ENCODE measurements at regions not wholly inside any gene's neighbourhood (a gene's known extent, or its start where the extent isn't known, plus 50 kb on each side); places are given as distances from the start of the nearest gene placed in this dataset.

DNA sequence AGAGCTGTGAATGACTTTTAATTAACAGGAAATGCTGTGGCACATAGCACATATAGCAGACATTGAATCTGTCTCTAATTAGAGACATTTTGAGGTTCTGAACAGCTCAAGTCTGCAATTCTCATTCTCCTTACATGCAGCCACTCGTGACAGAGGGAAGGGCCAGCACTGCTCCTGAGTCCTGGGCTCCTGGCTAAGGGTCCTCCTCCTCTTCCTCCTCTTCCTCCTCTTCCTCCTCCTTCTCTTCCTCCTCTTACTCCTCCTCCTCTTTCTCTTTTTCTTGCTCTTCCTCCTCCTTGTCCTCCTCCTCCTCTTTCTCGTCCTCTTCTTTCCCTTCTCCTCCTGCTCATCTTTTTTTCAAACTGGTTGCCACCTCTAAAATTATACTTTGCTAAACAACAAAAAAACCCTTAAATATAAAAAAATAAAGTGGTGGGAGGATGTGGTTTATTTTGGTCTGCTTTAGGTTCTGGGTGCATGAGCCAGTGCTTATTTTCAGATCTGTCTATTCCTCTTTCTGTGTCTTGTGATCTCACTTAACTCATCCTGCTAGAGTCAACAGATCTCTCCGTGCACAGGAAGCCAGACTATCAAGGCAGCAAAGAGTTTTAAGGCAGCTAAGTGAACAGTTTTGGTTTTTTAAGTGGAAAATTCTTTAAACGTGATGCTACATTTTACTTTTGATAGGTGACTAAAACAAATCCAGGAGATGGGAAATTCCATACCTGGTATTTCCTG lies 159.3 kb downstream of the CD83 start:
- DNase-seq (no peak), ATAC-seq (ENCODE audit: low read depth) (peak; percentile 98)
- Mint-ChIP-seq H3K4me1 (peaks cover 33% of the 10 kb centered on the region), H3K9me3 (peaks cover 8% of the 10 kb centered on the region), H3K4me3 (peak overlapping the region; percentile 69), H3K27me3 (no peaks in the 10 kb centered on the region), H3K36me3 (peaks cover 13% of the 10 kb centered on the region), H3K27ac (peak overlapping the region; percentile 95)
- POLR2A ChIA-PET = interaction anchor here (0.6 to 1.7 kb wide), 5 partner anchors 14 to 177 kb away, joined by 3 to 9 read pairs (median 3); no protein-coding TSS in a partner anchor

DNA sequence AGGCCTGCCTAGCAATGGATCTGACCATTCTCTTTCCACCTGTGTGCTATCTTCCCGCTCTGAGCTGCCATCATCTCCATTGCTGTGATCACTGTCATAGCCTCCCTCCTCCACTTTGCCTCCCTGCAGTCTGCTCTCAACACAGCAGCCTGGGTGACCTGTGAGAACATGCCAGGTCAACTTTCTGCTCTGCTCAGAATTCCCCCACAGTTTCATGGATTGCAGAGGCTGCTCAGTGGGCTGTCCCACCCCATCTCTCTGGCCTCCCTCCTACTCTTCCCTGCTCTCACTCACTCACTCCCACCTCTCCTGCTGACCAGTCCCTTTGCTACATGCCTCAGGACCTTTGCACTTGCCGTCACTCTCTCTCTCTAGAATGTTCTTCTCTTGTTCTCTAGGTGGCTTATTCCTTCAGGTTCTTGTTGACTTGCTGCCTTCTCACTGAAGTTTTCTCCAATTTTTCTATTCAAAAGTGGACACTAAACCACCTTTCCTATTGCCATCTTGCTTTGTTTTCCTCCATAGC lies 159.9 kb downstream of the CD83 start:
- Mint-ChIP-seq H3K36me3 (peaks cover 11% of the 10 kb centered on the region), H3K4me1 (peaks cover 33% of the 10 kb centered on the region), H3K27me3 (no peaks in the 10 kb centered on the region), H3K9me3 (peaks cover 8% of the 10 kb centered on the region), H3K27ac (peak overlapping the region; percentile 95), H3K4me3 (peak overlapping the region; percentile 69)
- ATAC-seq (ENCODE audit: low read depth) = peak; percentile 45
- POLR2A ChIA-PET = interaction anchor here (1.0 to 1.7 kb wide), 3 partner anchors 13 to 172 kb away, joined by 3 to 9 read pairs (median 7); no protein-coding TSS in a partner anchor
- no peak for DNase-seq

DNA sequence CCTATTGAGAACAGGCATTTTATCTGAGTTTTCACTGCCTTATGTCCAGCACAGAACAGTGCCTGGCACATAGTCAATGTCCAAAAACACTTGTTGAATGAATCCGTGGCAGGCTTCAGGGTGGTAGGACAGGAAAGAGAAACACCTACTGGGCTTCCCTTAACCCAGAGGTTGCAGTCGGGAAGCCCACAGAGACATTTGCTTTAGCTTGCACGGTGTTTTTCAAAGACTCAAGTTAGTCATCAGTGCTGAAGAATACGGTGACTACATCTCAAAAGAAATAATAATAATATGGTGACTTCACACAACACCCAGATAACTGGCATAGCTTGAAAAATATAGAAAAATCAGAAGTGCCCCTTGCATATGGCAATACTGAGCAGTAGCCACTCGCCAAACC lies 160.4 kb downstream of the CD83 start:
- DNase-seq (no peak), ATAC-seq (ENCODE audit: low read depth) (no peak)
- Mint-ChIP-seq H3K4me3 (peak overlapping the region; percentile 69), H3K36me3 (peaks cover 9% of the 10 kb centered on the region), H3K4me1 (peaks cover 32% of the 10 kb centered on the region), H3K27ac (peak overlapping the region; percentile 95), H3K27me3 (no peaks in the 10 kb centered on the region), H3K9me3 (peaks cover 7% of the 10 kb centered on the region)
- POLR2A ChIA-PET = interaction anchor here (0.9 kb wide), 1 partner anchor 14 kb away, joined by 3 read pairs; no protein-coding TSS in a partner anchor

DNA sequence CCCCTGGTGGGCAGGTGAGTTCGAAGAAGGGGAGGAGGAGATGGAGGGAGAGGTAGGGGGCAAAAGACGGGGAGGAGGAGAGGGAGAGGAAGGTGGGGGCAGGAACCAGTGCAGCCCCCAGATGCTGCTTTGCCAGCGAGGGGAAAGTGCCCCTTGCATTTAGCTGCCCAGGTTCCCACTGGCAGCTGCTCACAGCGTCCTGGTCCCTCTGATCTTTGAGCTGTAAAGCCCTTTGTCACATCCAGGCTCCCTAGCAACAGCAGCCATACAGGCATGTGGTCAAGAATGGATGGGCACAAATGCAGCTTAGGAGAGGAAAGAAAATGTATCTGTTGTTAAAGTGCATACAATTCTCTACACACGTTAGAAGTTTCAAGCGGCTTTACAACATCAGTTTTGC lies 160.9 kb downstream of the CD83 start:
- ATAC-seq (ENCODE audit: low read depth) = no peak
- H3K27me3 Mint-ChIP-seq = no peaks in the 10 kb centered on the region
- peak overlapping the region; percentile 95 for H3K27ac Mint-ChIP-seq
- no peak overlapping the region for H3K4me3 Mint-ChIP-seq
- peaks cover 4% of the 10 kb centered on the region for H3K9me3 Mint-ChIP-seq
- no peak for DNase-seq
- H3K36me3 Mint-ChIP-seq = peaks cover 8% of the 10 kb centered on the region
- H3K4me1 Mint-ChIP-seq = peaks cover 31% of the 10 kb centered on the region
- POLR2A ChIA-PET = interaction anchor here (0.9 kb wide), 1 partner anchor 14 kb away, joined by 3 read pairs; no protein-coding TSS in a partner anchor

DNA sequence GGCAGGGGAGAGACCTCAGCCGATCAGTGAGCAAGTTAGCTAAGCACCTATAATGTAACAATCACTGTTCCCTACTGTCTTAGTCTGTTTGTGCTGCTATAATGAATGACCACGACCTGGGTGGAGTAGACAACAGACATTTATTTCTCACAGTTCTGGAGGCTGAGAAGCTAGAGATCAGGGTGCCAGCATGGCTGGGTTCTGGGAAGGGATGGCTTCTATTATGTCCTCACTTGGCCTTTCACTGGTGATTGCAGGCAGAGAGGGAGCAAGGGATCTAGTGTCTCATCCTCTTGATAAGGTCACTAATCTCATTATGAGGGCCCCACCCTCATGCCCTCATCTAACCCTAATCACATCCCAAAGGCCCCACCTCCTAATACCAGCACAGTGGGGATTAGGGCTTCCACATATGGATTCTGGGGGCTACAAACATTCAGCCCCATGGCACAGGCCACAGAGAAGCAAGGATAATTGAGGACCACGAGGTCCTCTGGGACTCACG lies 162.5 kb downstream of the CD83 start:
- H3K27ac Mint-ChIP-seq = no peak overlapping the region
- H3K9me3 Mint-ChIP-seq = peaks cover 4% of the 10 kb centered on the region
- POLR2A ChIA-PET = no interaction called here
- ATAC-seq (ENCODE audit: low read depth) = no peak
- H3K36me3 Mint-ChIP-seq = peaks cover 7% of the 10 kb centered on the region
- no peak overlapping the region for H3K4me3 Mint-ChIP-seq
- peaks cover 31% of the 10 kb centered on the region for H3K4me1 Mint-ChIP-seq
- DNase-seq = no peak
- H3K27me3 Mint-ChIP-seq = no peaks in the 10 kb centered on the region

DNA sequence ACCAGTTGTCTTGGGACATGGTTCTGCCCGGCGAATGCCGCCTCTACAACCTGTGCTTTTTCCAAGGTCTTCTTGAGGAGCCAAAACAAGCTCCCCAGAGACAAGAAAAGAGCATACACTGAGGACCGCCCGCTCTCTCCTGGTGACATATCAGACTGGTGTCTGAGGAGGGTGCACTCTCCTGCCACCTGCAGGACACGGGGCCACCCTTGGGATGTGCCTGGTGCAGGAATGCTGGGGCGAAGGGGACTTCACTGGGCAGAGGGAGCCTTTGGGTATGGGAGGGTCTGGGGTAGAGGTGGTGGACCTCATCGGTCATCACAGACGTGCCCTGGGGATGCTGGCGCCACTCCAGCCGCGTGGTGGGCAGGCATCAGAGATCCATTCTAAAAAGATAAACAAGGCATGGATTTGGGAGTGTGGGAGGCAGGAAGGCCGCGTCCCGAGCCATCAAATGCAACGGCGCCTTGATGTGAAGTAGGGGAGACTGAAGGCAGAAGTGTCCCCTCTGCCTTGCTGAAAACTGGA lies 163.3 kb downstream of the CD83 start:
- Mint-ChIP-seq H3K9me3 (peaks cover 4% of the 10 kb centered on the region), H3K36me3 (peaks cover 7% of the 10 kb centered on the region), H3K27ac (no peak overlapping the region), H3K4me1 (peaks cover 25% of the 10 kb centered on the region), H3K27me3 (no peaks in the 10 kb centered on the region), H3K4me3 (no peak overlapping the region)
- no peak for DNase-seq
- no peak for ATAC-seq (ENCODE audit: low read depth)
- POLR2A ChIA-PET = no interaction called here

DNA sequence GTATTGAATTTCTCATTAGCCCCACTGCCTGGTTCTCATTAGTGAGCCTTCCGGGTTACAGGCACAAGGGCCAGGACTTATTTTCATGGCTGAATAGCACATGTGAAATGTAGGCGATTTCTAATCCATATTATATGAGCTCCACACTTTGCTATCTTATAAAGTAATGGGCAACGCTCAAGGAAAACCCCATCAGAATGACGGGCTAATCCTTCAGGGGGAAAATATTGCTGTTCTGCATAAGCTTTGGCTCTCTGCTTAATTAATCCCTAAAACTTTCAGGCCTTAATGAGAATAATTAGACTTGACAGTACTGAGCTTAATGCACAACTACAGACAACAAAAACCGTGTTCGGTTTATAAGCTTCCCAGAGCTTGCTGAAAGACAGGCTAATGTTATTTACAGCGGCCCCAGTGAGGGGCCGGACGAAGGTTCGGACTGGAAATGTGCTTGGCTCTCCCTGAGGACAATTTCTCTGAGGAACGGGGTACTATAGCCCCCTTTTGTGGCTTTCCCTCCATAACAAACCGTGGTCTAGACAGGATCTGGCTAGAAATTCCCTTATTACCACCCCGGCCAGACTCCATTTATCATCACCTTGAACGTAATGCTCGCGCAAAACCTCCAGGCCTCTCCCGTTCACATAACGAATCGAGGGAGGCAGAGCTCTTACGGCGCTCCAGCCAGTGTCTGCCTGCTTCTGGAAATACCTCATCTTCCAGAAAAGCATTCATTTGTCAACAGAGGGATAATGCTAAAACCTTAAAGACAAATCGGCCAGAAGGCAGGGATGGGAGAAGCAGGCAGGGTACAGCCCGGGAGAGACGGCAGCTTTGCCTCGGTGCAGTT lies 164.5 kb downstream of the CD83 start:
- H3K36me3 Mint-ChIP-seq = peaks cover 8% of the 10 kb centered on the region
- H3K27ac Mint-ChIP-seq = no peak overlapping the region
- peaks cover 4% of the 10 kb centered on the region for H3K9me3 Mint-ChIP-seq
- no peak overlapping the region for H3K4me3 Mint-ChIP-seq
- no peaks in the 10 kb centered on the region for H3K27me3 Mint-ChIP-seq
- H3K4me1 Mint-ChIP-seq = peaks cover 14% of the 10 kb centered on the region
- DNase-seq = no peak
- POLR2A ChIA-PET = no interaction called here
- no peak for ATAC-seq (ENCODE audit: low read depth)

DNA sequence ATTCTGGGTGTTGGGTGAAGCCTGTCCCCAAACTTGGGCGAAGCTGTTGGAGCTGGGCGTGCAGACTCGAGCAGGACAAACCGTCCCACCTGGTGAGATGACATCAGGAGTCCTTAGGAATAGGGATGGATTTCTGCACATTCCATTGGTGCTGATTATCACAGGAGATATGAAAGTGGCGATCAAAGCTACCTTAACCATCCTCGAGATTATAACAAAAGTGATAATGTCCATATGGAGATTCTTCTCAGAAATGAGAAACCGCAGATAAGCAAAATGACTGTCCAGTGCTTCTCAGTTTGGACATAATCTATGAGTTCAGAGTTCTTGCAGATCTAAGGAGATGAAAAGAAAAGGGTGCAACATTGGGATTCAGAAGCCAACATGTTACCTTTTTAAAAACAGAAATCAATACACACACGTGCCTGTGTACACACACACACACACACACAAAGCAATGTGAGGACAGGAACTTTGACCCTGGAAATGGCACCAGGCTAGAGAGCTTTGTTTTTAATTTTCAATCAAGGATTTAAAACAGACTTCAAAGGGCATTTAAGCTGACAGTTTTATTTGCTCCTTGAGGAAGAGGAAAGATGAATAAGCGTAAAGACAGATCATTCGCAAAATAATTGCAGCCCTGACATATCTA lies 165.4 kb downstream of the CD83 start:
- H3K27me3 Mint-ChIP-seq = no peaks in the 10 kb centered on the region
- peaks cover 6% of the 10 kb centered on the region for H3K36me3 Mint-ChIP-seq
- no peak overlapping the region for H3K27ac Mint-ChIP-seq
- ATAC-seq (ENCODE audit: low read depth) = no peak
- no peak overlapping the region for H3K4me3 Mint-ChIP-seq
- H3K9me3 Mint-ChIP-seq = peaks cover 4% of the 10 kb centered on the region
- H3K4me1 Mint-ChIP-seq = peaks cover 5% of the 10 kb centered on the region
- POLR2A ChIA-PET = no interaction called here
- no peak for DNase-seq

DNA sequence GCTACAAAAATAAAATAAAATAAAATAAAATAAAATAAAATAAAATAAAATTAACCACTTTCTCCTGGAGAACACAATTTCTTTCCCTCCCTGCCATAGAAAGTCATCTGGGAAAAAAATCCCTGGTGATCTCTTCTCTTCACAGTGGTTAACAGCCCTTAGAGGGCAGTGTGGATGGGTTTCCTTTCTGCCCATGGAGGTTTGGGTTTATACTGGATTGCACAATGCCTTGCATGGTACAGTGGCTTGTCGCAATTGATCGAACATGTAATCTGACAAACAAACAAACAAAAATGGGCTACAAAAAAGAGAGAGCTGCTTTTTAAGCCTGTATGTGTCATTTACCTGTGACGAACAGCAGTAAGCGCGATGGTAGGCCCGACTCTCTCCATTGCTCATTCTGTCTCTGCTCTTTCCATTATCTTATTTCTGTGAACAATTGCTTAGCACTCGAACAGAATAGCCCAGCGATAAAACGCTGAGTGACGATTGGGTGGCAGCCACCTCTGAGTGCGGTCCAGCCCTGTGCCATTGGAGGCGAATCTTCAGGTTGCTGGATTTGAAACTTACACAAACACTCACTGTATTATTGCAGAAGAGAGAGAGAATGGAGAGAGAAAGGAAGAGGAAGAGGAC lies 166.1 kb downstream of the CD83 start:
- Mint-ChIP-seq H3K4me1 (peaks cover 4% of the 10 kb centered on the region), H3K27ac (no peak overlapping the region), H3K9me3 (peaks cover 4% of the 10 kb centered on the region), H3K36me3 (peaks cover 8% of the 10 kb centered on the region), H3K27me3 (no peaks in the 10 kb centered on the region), H3K4me3 (no peak overlapping the region)
- DNase-seq (no peak), ATAC-seq (ENCODE audit: low read depth) (no peak)
- POLR2A ChIA-PET = no interaction called here

DNA sequence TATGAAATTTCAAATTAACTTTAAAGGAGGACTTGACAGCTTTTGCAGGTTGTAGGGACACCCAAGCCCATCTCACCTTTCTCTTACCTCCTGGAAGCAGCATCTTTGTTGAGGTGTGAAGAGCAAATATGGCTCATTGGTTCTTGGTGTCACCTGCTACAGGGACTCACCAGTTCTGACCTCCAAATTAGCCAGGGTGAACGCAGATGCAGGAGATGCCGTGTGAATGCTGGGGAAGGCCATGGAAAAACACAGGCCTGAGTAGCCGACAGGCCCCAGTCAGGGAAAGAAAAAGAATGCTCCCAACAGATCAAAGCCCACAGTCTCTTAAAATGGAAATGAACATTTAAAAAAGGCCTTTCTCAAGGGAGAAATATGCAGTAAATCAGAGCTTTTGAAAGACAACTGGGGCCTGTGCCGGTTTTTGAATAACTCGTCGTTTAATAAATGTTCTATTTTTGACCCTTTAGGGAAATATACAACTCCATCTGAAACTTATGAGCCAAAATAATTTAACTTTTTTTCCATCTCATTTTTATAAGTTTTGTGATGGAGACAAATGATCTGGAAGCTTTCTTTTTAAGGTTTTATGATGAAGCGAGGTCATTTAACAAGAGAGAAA lies 167.5 kb downstream of the CD83 start:
- Mint-ChIP-seq H3K9me3 (peaks cover 6% of the 10 kb centered on the region), H3K4me3 (no peak overlapping the region), H3K27me3 (no peaks in the 10 kb centered on the region), H3K4me1 (peaks cover 9% of the 10 kb centered on the region), H3K36me3 (peaks cover 3% of the 10 kb centered on the region), H3K27ac (no peak overlapping the region)
- POLR2A ChIA-PET = no interaction called here
- ATAC-seq (ENCODE audit: low read depth) = no peak
- no peak for DNase-seq

DNA sequence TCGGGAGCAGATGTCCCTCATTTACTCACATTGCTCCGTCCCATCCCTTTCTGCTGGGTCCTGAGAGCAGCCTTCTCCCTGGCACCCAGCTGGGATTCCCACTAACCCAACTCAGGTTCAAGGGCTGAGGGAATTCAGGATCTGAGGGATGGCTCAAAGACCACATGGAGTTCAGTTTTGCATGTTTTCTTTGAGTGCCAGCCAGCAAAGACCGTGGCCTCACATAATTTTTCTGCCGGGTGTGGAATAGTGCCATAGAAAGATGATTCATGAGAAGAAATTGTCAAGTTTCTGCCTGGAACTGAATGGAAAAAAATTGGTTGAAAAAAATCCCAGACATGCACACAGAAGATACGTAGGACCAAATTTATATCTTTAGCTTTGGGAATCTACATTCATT lies 168.6 kb downstream of the CD83 start:
- Mint-ChIP-seq H3K27me3 (no peaks in the 10 kb centered on the region), H3K4me3 (no peak overlapping the region), H3K36me3 (peaks cover 3% of the 10 kb centered on the region), H3K27ac (no peak overlapping the region), H3K4me1 (peaks cover 20% of the 10 kb centered on the region), H3K9me3 (peaks cover 3% of the 10 kb centered on the region)
- DNase-seq (no peak), ATAC-seq (ENCODE audit: low read depth) (no peak)
- POLR2A ChIA-PET = no interaction called here

DNA sequence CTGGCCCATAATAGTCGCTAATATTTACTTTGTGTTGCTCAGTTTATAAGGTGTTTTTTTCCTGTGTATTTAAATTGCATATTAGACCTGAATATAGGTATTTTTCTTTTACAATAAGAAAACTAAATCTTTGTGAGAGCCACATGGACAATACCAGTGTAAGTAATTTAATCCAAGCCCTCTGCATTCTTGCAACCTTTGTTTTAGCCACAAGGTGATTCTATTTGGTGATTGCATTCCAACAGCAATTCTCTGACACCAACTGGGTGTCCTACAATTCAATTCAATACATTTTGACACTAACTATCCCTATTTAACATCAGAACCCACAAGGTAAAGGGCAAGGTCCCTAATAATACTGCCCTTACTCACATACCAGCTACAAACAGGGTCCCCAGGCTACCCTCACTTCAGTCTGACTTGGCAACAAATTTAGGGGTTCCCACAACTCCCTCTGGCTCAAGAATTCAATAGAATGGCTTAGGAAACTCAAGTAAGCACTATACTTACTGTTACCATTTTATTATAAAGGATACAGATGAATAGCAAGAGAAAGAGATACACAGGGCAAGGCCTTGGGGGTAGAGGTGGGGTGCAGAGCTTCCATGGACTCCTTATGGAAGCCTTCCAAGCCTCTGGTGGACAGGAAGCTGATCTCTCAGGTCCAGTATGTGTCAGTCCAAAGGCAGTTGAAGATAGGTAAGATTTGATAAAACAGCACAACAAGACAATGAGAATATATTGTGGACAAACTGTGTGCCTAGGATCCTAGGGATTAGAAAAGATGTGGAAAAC lies 169.3 kb downstream of the CD83 start:
- Mint-ChIP-seq H3K4me3 (no peak overlapping the region), H3K36me3 (peaks cover 3% of the 10 kb centered on the region), H3K27ac (no peak overlapping the region), H3K9me3 (peaks cover 3% of the 10 kb centered on the region), H3K4me1 (peaks cover 20% of the 10 kb centered on the region), H3K27me3 (no peaks in the 10 kb centered on the region)
- DNase-seq (no peak), ATAC-seq (ENCODE audit: low read depth) (no peak)
- POLR2A ChIA-PET = no interaction called here

All from activated naive CD8-positive, alpha-beta T cell treated with anti-CD3 and anti-CD28 coated beads, Interleukin-2, amount 10 ng/mL, durations not matched to agents 7 days and 5 days (primary cell).